ENCODE measurements at regions not wholly inside any gene's neighbourhood (a gene's known extent, or its start where the extent isn't known, plus 50 kb on each side); places are given as distances from the start of the nearest gene placed in this dataset.

DNA sequence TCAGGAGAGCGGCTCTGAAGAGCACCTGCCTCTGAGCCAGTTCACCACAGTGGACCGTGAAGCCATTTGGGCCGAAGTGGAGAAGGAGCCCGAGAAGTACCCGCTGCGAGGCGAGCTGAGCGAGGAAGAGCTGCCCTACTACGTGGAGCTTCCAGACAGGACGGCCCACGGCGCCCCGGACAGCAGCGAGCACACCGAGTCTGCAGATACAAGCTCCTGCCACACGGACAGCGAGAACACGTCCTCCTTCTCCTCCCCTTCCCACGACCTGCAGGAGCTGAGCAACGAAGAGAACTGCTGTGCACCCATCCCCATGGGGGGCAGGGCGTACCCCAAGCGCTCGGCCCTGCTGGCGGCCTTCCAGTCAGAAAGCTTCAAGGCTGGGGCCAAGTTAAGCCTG, 74.9 kb upstream of the MORC3 start:
- Histone ChIP-seq H3K27me3 (ENCODE audit: control insufficient read depth, insufficient read depth, low read length) (no peaks in the 10 kb centered on the region), H3K36me3 (ENCODE audit: control insufficient read depth, insufficient read depth, low read length) (peaks cover 6% of the 10 kb centered on the region), H3K4me3 (ENCODE audit: low read depth, low read length) (no peak overlapping the region)
- no peak for DNase-seq (ENCODE audit: low read depth)
- no peak for FAIRE-seq
- TF ChIP-seq, protein P1, sequence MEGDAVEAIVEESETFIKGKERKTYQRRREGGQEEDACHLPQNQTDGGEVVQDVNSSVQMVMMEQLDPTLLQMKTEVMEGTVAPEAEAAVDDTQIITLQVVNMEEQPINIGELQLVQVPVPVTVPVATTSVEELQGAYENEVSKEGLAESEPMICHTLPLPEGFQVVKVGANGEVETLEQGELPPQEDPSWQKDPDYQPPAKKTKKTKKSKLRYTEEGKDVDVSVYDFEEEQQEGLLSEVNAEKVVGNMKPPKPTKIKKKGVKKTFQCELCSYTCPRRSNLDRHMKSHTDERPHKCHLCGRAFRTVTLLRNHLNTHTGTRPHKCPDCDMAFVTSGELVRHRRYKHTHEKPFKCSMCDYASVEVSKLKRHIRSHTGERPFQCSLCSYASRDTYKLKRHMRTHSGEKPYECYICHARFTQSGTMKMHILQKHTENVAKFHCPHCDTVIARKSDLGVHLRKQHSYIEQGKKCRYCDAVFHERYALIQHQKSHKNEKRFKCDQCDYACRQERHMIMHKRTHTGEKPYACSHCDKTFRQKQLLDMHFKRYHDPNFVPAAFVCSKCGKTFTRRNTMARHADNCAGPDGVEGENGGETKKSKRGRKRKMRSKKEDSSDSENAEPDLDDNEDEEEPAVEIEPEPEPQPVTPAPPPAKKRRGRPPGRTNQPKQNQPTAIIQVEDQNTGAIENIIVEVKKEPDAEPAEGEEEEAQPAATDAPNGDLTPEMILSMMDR (IDR thresholded peaks at IDR 0.05; ENCODE audit: insufficient read depth, low read length, severe bottlenecking): no peak

DNA sequence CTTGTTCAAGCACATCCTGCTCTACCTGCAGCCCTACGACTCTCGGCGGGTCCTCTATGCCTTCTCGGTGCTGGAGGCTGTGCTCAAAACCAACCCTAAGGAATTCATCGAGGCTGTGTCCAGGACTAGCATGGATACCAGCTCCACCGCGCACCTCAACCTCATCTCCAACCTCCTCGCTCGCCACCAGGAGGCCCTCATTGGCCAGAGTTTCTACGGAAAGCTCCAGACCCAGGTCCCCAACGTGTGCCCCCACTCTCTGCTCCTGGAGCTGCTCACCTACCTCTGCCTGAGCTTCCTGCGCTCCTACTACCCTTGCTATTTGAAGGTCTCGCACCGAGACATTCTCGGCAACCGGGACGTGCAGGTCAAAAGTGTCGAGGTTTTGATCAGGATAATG, 74.3 kb upstream of the MORC3 start:
- H3K27me3 ChIP-seq (ENCODE audit: control insufficient read depth, insufficient read depth, low read length): no peaks in the 10 kb centered on the region
- TF ChIP-seq, protein P1 (IDR thresholded peaks at IDR 0.05; ENCODE audit: insufficient read depth, low read length, severe bottlenecking): no peak
- H3K4me3 ChIP-seq (ENCODE audit: low read depth, low read length): no peak overlapping the region
- peaks cover 7% of the 10 kb centered on the region for H3K36me3 ChIP-seq (ENCODE audit: control insufficient read depth, insufficient read depth, low read length)
- no peak for DNase-seq (ENCODE audit: low read depth)
- no peak for FAIRE-seq

DNA sequence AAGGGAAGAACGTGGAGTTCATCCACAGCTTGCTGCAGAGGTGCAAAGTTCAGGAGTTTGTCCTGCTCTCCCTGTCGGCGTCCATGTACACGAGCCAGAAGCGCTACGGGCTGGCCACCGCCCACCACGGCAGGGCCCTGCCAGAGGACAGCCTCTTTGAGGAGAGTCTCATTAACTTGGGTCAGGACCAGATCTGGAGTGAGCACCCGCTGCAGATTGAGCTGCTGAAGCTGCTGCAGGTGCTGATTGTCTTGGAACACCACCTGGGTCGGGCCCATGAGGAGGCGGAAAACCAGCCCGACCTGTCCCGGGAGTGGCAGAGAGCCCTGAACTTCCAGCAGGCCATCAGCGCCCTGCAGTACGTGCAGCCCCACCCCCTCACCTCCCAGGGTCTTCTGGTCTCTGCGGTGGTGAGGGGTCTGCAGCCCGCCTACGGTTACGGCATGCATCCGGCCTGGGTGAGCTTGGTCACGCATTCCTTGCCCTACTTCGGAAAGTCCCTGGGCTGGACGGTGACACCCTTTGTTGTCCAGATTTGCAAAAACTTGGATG, 73.8 kb upstream of the MORC3 start:
- DNase-seq (ENCODE audit: low read depth) (no peak), FAIRE-seq (peak; percentile 60)
- Histone ChIP-seq H3K36me3 (ENCODE audit: control insufficient read depth, insufficient read depth, low read length) (peaks cover 10% of the 10 kb centered on the region), H3K27me3 (ENCODE audit: control insufficient read depth, insufficient read depth, low read length) (no peaks in the 10 kb centered on the region), H3K4me3 (ENCODE audit: low read depth, low read length) (no peak overlapping the region)
- TF ChIP-seq, protein P1 (IDR thresholded peaks at IDR 0.05; ENCODE audit: insufficient read depth, low read length, severe bottlenecking): no peak

DNA sequence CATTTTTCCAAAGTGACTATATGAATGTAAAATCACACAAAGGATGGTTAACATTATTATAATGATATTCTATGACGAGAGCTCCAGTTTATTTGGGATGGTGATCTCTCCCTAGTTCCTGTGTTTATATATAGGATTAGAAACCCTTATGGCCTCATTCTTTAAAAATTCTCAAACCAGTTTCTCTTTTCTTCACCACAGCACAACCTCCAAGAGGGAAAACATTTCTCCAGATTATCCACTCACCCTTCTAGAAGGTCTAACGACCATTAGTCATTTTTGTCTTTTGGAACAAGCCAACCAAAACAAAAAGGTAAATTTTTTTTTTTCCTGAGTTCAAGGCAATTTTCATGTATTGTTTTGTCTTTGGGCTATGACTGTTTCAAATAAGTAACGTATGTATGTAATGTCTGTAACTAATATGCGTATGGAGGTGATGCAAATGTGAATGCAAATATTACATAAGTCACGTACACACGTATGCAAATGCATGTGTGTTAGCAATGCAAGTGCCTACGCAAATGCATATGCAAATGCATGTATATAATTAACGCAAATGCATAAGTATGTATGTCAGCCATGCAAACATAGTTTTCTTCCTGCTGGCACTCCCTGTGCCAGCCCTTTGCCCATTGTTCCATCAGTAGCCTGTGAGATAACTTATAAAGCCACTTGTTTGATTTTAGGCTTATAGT, 72.5 kb upstream of the MORC3 start:
- DNase-seq (ENCODE audit: low read depth) (no peak), FAIRE-seq (no peak)
- no peaks in the 10 kb centered on the region for H3K27me3 ChIP-seq (ENCODE audit: control insufficient read depth, insufficient read depth, low read length)
- H3K36me3 ChIP-seq (ENCODE audit: control insufficient read depth, insufficient read depth, low read length): peaks cover 10% of the 10 kb centered on the region
- H3K4me3 ChIP-seq (ENCODE audit: low read depth, low read length): no peak overlapping the region
- TF ChIP-seq, protein P1 (IDR thresholded peaks at IDR 0.05; ENCODE audit: insufficient read depth, low read length, severe bottlenecking): no peak

DNA sequence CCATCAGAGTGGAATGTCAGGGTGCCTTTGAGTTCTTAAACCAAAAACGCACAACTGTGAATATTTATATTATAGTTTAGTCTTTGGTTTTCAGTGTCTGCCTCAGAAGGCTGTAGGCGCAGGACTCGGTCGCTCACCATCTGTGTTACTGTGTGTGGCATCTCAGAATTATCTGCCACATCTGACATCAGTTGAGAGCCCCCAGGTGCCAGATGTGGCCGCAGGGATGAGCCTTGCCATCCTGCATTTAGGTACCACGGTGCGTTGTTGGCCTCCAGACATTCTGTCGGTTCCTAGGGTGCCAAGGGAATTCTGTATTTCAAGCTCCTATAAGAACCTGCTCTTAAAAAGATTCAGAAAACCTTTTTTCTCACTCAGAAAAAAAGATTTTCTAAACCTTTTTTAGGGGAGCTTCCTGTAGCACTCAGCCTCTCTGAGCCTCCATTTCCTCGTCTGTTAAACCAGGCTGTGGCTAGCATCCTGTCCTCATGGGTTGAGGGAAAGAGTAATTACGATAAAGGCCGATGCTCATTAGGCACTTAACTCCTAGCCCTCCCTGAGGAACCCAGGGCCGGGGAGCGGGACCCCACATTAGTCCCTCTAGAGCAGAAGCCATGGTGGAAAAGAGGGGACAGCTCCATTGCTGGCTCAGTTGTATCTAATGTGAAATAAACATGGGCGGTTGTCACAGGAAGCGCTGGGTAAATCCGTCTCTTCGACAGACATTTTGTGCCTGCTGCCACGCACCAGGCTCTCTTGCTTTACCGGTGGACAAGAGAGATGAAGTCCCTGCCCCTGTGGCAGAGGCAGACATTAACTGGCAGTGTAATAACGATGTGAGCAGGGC, 70.2 kb upstream of the MORC3 start:
- no peaks in the 10 kb centered on the region for H3K27me3 ChIP-seq (ENCODE audit: control insufficient read depth, insufficient read depth, low read length)
- H3K36me3 ChIP-seq (ENCODE audit: control insufficient read depth, insufficient read depth, low read length): peaks cover 10% of the 10 kb centered on the region
- FAIRE-seq: no peak
- TF ChIP-seq, protein P1 (IDR thresholded peaks at IDR 0.05; ENCODE audit: insufficient read depth, low read length, severe bottlenecking): no peak
- no peak overlapping the region for H3K4me3 ChIP-seq (ENCODE audit: low read depth, low read length)
- no peak for DNase-seq (ENCODE audit: low read depth)
